Activated T-helper 17 cell treated with anti-CD3 and anti-CD28 coated beads, Interleukin-2, amount 50 U/mL, for 72 hours (primary cell): ENCODE measurements at regions not wholly inside any gene's neighbourhood (a gene's known extent, or its start where the extent isn't known, plus 50 kb on each side); places are given as distances from the start of the nearest gene placed in this dataset.

Experiments used
- ATAC-seq: fragments of 150-1000 bp; cut with Tn5 transposase; replicated peaks from 2 replicates; pipeline ENCODE4 v1.10.0; 2021; ENCODE audit warnings: mild to moderate bottlenecking, moderate library complexity
- H3K27ac Mint-ChIP-seq: one replicate; pipeline ENCODE4 v1.8.0; 2022; ENCODE audit warnings: mixed read lengths
- H3K27me3 Mint-ChIP-seq: one replicate; pipeline ENCODE4 v1.8.0; 2022; ENCODE audit warnings: mixed read lengths
- H3K36me3 Mint-ChIP-seq: one replicate; pipeline ENCODE4 v1.8.0; 2022; ENCODE audit warnings: low read depth, mild to moderate bottlenecking, mixed read lengths
- H3K4me1 Mint-ChIP-seq: one replicate; pipeline ENCODE4 v1.8.0; 2022; ENCODE audit warnings: mixed read lengths
- H3K4me3 Mint-ChIP-seq: one replicate; pipeline ENCODE4 v1.8.0; 2022; ENCODE audit warnings: mild to moderate bottlenecking, mixed read lengths
- H3K9me3 Mint-ChIP-seq: one replicate; pipeline ENCODE4 v1.8.0; 2022; ENCODE audit warnings: mixed read lengths

DNA sequence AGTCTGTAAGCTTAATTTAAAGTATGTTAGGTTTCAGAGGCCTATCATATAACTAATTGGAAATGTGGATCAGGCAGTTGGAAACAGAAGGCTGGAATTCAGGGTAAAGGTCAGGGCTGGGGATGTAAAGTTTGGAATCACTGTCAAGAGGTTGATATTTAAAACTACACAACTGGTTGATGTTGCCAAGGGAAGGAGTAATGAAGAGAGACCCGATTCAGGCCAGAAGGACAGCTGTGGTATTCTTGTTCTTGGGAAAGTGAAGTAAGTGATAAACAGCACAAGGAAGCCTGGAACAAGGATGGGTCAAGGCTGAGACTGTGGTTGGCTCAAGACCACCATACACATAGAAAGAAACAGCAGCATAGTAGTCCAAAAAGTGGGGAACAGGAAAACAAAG, 654.2 kb downstream of the NTRK3 start:
- no peaks in the 10 kb centered on the region for H3K27me3 Mint-ChIP-seq
- H3K4me3 Mint-ChIP-seq, result no peak overlapping the region
- H3K36me3 Mint-ChIP-seq, result no peaks in the 10 kb centered on the region
- H3K9me3 Mint-ChIP-seq, result no peaks in the 10 kb centered on the region
- H3K27ac Mint-ChIP-seq, result no peak overlapping the region
- peaks cover 7% of the 10 kb centered on the region for H3K4me1 Mint-ChIP-seq
- ATAC-seq, result no peak

DNA sequence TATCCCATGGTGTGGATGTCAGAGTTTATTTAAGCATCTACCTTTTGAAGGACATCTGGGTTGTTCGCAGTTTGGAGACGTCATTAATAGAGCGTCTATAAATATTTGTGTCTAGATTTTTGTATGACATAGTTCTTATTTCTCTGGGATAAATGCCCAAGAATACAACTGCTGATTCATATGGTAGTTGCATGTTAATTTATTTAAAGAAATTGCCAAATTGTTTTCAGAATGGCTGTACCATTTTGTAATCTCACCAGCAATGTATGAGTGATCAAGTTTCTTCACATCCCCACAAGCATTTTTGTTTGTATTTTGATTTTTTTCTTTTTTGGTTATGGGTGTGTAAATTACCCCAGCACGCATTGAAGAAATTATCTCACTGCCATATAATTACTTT, 656.9 kb downstream of the NTRK3 start:
- H3K9me3 Mint-ChIP-seq, result no peaks in the 10 kb centered on the region
- no peak overlapping the region for H3K4me3 Mint-ChIP-seq
- ATAC-seq, result no peak
- no peak overlapping the region for H3K27ac Mint-ChIP-seq
- H3K4me1 Mint-ChIP-seq, result peaks cover 17% of the 10 kb centered on the region
- no peaks in the 10 kb centered on the region for H3K27me3 Mint-ChIP-seq
- no peaks in the 10 kb centered on the region for H3K36me3 Mint-ChIP-seq

DNA sequence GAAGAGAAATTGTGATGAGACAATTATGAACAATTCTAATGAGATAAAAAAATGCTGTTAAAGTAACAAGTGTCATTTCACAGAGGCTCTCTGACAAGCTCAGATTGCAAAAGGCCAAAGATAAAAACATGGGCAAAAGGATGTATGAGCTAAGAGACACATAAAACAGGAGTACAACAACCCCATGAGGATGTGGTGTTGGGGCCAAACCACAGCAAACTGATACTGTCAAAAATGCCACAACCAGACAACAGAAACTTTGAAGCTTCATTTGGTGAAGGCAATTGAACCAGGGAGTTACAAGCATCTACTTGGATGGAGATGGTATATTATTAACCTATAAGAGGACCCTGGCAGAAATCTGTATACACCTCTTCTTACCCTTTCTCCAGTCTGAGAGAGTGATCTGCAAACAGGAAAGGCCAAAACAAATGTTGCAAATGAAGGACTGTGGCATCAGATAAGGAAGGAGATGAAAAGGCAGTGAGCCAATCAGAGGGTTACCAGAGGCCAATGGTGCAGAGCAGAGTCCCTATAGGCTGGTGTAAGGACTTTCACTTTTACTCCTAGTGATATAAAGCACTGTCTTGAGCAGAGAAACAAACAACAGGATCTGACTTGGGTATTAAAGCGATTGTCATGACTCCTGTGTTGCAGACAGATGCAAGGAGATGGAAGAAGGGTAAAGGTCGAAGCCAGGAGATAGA, 659.0 kb downstream of the NTRK3 start:
- Mint-ChIP-seq H3K27ac (peak overlapping the region; percentile 11), H3K4me1 (peaks cover 17% of the 10 kb centered on the region), H3K9me3 (no peaks in the 10 kb centered on the region), H3K36me3 (no peaks in the 10 kb centered on the region), H3K4me3 (peak overlapping the region; percentile 19), H3K27me3 (no peaks in the 10 kb centered on the region)
- ATAC-seq, result peak; percentile 84

DNA sequence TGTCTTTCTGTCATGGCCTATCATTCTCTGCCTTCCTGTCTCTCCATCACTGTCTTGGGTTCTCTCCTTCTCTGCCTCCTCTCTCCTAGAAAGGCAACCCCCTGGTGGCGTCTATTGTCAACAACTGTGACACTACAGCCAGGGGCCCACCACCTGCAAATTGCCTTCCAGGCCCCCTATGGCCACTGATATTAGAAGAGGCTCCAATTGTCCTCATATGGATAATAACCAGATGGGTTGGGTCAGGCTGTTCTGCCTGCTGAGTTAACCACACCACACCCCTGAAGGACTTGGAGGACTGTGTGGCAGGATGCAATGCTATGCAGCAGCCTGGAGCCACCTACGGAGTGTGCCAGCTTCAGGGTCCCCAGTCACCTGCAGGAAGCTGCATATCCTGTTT, 665.0 kb downstream of the NTRK3 start:
- no peak for ATAC-seq
- no peaks in the 10 kb centered on the region for H3K36me3 Mint-ChIP-seq
- no peak overlapping the region for H3K27ac Mint-ChIP-seq
- no peak overlapping the region for H3K4me3 Mint-ChIP-seq
- H3K27me3 Mint-ChIP-seq, result no peaks in the 10 kb centered on the region
- no peaks in the 10 kb centered on the region for H3K9me3 Mint-ChIP-seq
- H3K4me1 Mint-ChIP-seq, result peaks cover 2% of the 10 kb centered on the region

DNA sequence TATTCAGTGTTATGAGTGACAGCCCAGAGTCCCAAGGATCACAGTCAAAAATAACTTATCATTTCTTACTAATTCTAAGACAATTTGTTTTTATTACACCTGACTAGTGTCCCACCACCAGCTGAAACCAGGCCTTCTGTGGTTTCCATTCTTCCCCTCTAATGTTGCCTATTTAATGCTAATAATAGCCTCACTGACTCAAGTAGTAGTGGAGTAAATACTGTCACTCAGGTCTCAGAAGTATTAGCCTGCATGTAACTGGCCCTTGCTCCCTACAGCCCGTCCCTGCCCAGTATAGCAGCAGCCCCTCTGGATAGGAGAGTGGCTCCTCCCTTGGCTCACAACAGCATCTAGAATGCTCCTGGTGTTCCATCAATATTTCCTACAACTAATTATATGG, 665.5 kb downstream of the NTRK3 start:
- H3K27me3 Mint-ChIP-seq, result no peaks in the 10 kb centered on the region
- H3K36me3 Mint-ChIP-seq, result no peaks in the 10 kb centered on the region
- H3K4me3 Mint-ChIP-seq, result no peak overlapping the region
- H3K4me1 Mint-ChIP-seq, result no peaks in the 10 kb centered on the region
- H3K27ac Mint-ChIP-seq, result no peak overlapping the region
- no peaks in the 10 kb centered on the region for H3K9me3 Mint-ChIP-seq
- no peak for ATAC-seq

DNA sequence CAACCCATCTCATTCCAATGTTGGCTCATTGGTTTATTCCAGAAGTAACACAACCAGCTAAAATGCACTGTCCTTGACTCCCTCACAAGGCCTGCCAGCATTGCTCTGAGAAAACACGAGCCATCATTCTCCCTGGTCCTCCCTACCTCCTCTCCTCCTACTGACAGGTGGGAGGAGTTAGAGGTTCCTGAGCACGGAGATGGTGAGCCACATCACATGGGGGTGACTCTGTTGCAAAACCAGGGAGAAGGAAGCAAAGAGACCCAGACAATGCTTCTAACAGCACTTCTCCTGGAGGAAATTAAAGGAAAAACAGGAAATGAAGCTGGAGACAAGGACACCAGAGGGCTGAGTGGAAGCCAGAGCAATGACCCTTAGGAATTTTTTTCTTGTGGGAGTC, 667.4 kb downstream of the NTRK3 start:
- no peaks in the 10 kb centered on the region for H3K27me3 Mint-ChIP-seq
- H3K36me3 Mint-ChIP-seq, result no peaks in the 10 kb centered on the region
- H3K27ac Mint-ChIP-seq, result no peak overlapping the region
- no peaks in the 10 kb centered on the region for H3K9me3 Mint-ChIP-seq
- no peaks in the 10 kb centered on the region for H3K4me1 Mint-ChIP-seq
- H3K4me3 Mint-ChIP-seq, result no peak overlapping the region
- ATAC-seq, result no peak

DNA sequence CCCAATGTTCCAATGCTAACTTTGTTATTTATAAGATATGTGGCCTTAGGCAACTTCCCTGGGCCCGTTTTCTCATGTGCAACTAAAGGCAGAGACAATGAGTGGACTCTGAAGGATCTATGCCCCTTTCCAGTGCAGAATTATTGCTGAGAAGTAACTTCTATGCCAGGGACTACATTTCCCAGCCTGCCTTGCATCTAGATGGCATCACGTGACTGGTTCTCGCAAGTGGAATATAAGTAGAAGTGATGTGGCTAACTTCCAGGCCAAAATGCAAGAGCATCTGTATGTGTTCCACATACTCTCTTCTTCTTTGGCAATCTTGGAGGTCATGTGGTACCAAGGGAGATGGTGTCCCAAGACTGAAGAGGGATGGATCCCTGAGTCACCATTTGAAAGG, 674.4 kb downstream of the NTRK3 start:
- Mint-ChIP-seq H3K36me3 (no peaks in the 10 kb centered on the region), H3K4me1 (no peaks in the 10 kb centered on the region), H3K9me3 (no peaks in the 10 kb centered on the region), H3K4me3 (no peak overlapping the region), H3K27ac (no peak overlapping the region), H3K27me3 (no peaks in the 10 kb centered on the region)
- ATAC-seq, result no peak

DNA sequence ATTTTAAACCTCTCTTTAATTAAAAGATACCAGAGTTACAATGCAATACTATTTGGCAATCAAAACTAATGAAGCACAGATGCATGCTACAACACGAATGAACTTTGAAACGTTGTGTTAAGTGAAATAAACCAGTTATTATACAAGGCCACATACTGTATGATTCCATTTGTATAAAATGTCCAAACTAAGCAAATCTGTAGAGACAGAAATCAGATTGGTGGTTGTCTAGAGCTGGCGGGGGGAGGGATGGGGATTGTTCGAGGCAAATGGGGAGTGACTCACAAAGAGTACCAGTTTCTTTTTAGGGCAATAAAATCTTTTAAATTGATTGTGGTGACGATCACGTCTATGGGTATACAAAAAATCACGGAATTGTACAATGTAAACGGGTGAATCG, 677.0 kb downstream of the NTRK3 start:
- no peak for ATAC-seq
- Mint-ChIP-seq H3K4me3 (no peak overlapping the region), H3K27ac (no peak overlapping the region), H3K27me3 (no peaks in the 10 kb centered on the region), H3K9me3 (no peaks in the 10 kb centered on the region), H3K36me3 (no peaks in the 10 kb centered on the region), H3K4me1 (no peaks in the 10 kb centered on the region)

DNA sequence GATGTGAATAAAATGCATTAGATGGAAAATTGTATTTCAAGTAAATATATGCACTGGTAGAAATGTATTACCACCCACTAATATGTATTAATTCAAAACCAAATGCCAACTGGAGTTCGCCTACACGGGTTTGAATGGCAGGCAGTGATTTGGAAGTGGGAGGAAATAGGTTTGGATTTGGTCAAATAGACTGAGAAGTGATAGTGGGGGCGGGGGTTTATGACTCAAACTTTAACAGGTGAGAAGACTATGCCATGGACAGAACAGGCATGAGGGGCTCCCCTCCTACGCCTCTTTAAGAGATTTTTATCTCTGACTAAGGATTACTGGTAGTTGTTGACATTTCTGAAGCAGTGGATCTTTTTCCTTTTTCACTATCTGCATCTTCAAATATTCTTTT, 677.8 kb downstream of the NTRK3 start:
- H3K36me3 Mint-ChIP-seq, result no peaks in the 10 kb centered on the region
- no peak for ATAC-seq
- H3K4me1 Mint-ChIP-seq, result no peaks in the 10 kb centered on the region
- no peaks in the 10 kb centered on the region for H3K9me3 Mint-ChIP-seq
- no peak overlapping the region for H3K27ac Mint-ChIP-seq
- H3K27me3 Mint-ChIP-seq, result no peaks in the 10 kb centered on the region
- no peak overlapping the region for H3K4me3 Mint-ChIP-seq

DNA sequence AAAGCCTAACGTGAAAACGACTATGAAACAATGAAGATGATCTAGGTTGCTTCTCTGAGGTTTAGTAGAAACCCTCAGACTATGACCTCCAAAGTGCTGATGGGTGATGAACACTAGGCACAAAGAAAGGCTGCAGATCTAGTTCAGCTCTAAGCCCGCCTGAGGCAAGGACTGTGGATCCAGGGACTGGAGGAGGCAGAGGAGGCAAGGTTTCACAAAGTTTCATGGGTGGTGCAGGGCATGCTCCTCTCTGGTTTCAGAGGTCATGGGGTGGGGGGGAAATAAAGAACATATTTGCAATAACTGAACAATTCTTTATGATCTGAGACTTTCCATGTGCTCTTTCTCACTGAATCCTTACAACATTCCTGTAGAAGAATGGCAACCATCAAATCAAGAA, 679.2 kb downstream of the NTRK3 start:
- H3K9me3 Mint-ChIP-seq, result no peaks in the 10 kb centered on the region
- no peaks in the 10 kb centered on the region for H3K36me3 Mint-ChIP-seq
- H3K4me1 Mint-ChIP-seq, result no peaks in the 10 kb centered on the region
- no peak for ATAC-seq
- H3K27ac Mint-ChIP-seq, result no peak overlapping the region
- no peaks in the 10 kb centered on the region for H3K27me3 Mint-ChIP-seq
- H3K4me3 Mint-ChIP-seq, result no peak overlapping the region

DNA sequence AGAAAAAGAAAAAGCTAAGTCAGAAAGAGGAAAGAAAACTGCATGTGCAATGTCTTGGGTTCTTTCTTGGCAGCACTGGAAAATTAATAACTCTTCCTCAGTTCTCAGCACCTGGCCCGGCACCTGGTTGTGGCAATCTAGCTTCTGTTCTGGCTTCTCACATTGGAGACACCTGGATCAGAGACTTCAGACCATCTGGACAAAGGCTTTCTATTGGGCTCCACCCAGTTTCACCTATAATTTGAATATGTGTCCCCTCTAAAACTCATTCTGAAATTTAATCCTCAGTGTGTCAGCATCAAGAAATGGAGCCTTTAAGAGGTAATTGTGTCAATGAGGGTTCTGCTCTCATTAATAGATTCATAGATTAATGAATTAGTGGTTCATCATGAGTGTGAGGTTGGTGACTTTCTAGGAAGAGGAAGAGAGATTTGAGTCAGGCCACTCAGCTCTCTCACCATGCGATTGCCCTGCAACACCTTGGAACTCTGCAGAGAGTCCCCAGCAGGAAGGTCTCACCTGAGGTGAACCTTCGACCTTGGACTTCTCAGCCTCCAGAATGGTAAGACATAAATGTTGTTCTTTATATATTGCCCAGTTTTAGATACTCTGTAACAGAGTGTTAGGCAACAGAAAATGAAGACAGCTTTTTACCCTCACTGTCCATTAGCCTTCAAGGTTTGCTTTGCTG, 679.9 kb downstream of the NTRK3 start:
- no peak for ATAC-seq
- no peaks in the 10 kb centered on the region for H3K36me3 Mint-ChIP-seq
- H3K27ac Mint-ChIP-seq, result no peak overlapping the region

DNA sequence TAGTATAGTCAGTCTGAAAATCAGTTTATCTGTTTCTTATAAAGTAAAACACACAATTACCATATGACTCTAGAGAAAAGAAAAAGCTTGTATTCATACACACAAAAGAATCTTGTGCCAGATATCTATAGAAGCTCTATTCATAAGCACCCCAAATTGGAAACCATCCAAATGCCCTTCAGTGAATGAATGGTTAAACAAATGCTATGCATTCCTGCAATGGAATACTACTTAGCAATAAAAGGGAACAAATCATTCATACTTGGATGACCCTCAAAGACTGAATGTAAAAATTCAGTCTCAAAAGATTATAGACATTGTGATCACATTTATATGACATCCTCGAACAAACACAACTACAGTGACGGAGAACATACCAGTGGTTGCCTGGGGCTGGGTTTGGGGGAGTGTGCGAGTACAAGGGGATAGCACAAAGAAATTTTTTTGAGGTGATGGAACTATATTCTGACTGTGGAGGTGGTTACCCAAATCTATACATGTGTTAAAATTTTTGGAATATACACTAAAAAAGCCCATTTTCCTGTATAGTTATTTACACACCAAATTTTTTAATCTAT, 680.6 kb downstream of the NTRK3 start:
- H3K36me3 Mint-ChIP-seq, result no peaks in the 10 kb centered on the region
- no peak overlapping the region for H3K27ac Mint-ChIP-seq
- H3K4me3 Mint-ChIP-seq, result no peak overlapping the region
- H3K9me3 Mint-ChIP-seq, result no peaks in the 10 kb centered on the region
- H3K4me1 Mint-ChIP-seq, result no peaks in the 10 kb centered on the region
- no peak for ATAC-seq
- no peaks in the 10 kb centered on the region for H3K27me3 Mint-ChIP-seq

More for the DNA sequence above, 679.9 kb downstream of the NTRK3 start:
- Mint-ChIP-seq H3K4me3 (no peak overlapping the region), H3K27me3 (no peaks in the 10 kb centered on the region), H3K9me3 (no peaks in the 10 kb centered on the region), H3K4me1 (no peaks in the 10 kb centered on the region)

DNA sequence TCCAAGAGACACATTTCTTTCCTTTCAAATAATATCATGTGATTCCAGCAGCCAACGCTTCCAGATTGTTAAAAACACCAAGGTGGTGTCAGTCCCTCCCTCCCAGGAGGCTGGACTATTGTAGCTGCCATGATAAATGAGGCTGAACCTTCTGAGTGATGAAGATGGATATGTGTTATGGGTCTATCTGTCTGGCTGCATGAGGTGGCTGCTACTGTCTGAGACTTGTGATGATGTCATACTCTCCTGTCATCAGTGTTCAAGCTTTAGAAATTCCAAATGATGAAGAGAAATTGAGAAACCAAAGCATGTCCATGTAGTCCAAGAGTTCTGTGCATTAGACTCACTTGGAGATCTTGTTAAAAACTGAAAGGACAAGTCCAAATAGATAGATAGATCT, 683.0 kb downstream of the NTRK3 start:
- Mint-ChIP-seq H3K9me3 (no peaks in the 10 kb centered on the region), H3K36me3 (no peaks in the 10 kb centered on the region), H3K4me3 (no peak overlapping the region), H3K27ac (no peak overlapping the region), H3K4me1 (peaks cover 5% of the 10 kb centered on the region), H3K27me3 (no peaks in the 10 kb centered on the region)
- ATAC-seq, result no peak

DNA sequence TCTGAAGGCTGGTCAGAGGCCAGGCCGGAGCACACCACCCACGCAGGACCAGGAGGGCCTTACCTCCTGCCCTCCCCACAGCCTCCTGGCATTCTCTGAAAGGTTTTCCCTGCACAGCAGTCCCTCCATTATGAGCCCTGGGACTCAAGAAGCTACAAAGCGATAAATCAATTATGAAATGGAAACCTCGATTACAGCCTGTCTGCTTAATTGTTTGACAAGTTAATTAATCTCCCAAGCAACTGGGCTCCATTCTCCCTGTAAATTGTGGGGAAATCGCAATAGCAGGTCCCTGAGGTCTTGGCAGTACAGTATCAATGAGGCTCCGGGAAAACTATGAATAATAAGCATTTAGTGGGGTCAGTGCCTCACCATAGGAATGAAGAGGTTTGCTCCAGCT, 683.5 kb downstream of the NTRK3 start:
- Mint-ChIP-seq H3K27ac (no peak overlapping the region), H3K27me3 (no peaks in the 10 kb centered on the region), H3K36me3 (no peaks in the 10 kb centered on the region), H3K9me3 (no peaks in the 10 kb centered on the region), H3K4me3 (no peak overlapping the region), H3K4me1 (peaks cover 5% of the 10 kb centered on the region)
- no peak for ATAC-seq

DNA sequence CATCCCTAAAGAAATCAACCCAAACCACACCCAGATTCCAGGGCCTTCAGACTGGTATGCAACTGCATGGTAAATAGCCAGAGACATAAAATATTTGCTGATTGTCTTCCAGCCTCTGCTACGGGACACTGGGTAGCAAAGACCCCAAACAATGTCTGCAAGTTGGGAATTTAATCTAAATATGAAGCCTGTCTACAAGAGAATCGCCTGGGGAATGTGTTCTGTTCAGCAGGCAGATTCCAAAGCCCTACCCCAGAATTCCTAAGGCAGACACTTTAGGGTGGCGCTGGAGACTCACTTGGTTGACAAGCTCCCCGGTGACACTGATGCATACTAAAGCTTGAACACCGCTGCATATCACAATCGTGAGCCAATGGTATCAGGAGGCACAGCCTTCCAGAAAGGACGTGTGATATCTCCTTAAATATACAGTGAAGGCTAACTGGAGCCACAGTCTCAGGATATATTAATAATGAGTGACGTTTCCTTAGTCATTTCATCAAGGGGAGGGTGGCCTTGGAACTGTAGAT, 684.1 kb downstream of the NTRK3 start:
- Mint-ChIP-seq H3K4me3 (no peak overlapping the region), H3K27me3 (no peaks in the 10 kb centered on the region), H3K36me3 (no peaks in the 10 kb centered on the region), H3K9me3 (no peaks in the 10 kb centered on the region), H3K4me1 (peaks cover 5% of the 10 kb centered on the region), H3K27ac (no peak overlapping the region)
- no peak for ATAC-seq
